ENCODE measurements at regions not wholly inside any gene's neighbourhood (a gene's known extent, or its start where the extent isn't known, plus 50 kb on each side); places are given as distances from the start of the nearest gene placed in this dataset.

GRCh38 chr3:163382183-163382582 lies 1696.1 kb downstream of the SI start:
- no peak overlapping the region for H3K4me3 ChIP-seq (replicated peaks in 1 of 3; ENCODE audit: insufficient read depth in 1 of 3, low read depth in 1 of 3, low read length in 3 of 3)
- ChIA-PET CTCF (no interaction called here), POLR2A (no interaction called here)
- H3K4me1 ChIP-seq (ENCODE audit: control insufficient read depth, extremely low read depth, insufficient read depth, low read length) = no peaks in the 10 kb centered on the region
- H2AFZ ChIP-seq (ENCODE audit: low read depth, low read length) = no peak overlapping the region
- intact Hi-C loops (cut with micrococcal nuclease) (no loop called here), dilution Hi-C loops (cut with MboI; ENCODE audit: extremely low pct_ligation_motif_present, low sequenced_read_pairs) (no loop called here)
- H3K9me1 ChIP-seq (replicated peaks; ENCODE audit: control insufficient read depth, extremely low read depth, insufficient read depth, low read length) = no peaks in the 10 kb centered on the region
- DNase-seq (ENCODE audit: low read depth, low spot score) (no peak), FAIRE-seq (no peak)
- H4K20me1 ChIP-seq (replicated peaks; ENCODE audit: control insufficient read depth, extremely low read depth, insufficient read depth, low read length) = no peaks in the 10 kb centered on the region
- H3K36me3 ChIP-seq (ENCODE audit: control insufficient read depth in 2 of 2, extremely low read depth in 1 of 2, insufficient read depth in 2 of 2, low read length in 2 of 2) = no peaks in the 10 kb centered on the region
- TF ChIP-seq MAX (IDR thresholded peaks at IDR 0.05; ENCODE audit: insufficient read depth, insufficient read length) (no peak), JUN (IDR thresholded peaks at IDR 0.05; ENCODE audit: borderline replicate concordance, insufficient read depth, insufficient read length, low read depth) (no peak), POLR2AphosphoS5 (IDR thresholded peaks at IDR 0.05; ENCODE audit: insufficient read depth, low read depth, low read length) (no peak), MYC (IDR thresholded peaks at IDR 0.05; ENCODE audit: low read depth, low read length) (no peak), FOS (IDR thresholded peaks at IDR 0.05; ENCODE audit: borderline replicate concordance, insufficient read depth, low read length) (no peak), POLR2A (IDR thresholded peaks at IDR 0.05; ENCODE audit: low read depth, low read length) (no peak), GATA2 (IDR thresholded peaks at IDR 0.05; ENCODE audit: insufficient read depth, insufficient read length, low read depth, low read length) (no peak), CTCF (IDR thresholded peaks at IDR 0.05; ENCODE audit: extremely low read depth in 1 of 2, insufficient read depth in 1 of 2, low read depth in 1 of 2, low read length in 2 of 2) (no peak), EZH2 (IDR thresholded peaks at IDR 0.05; ENCODE audit: borderline replicate concordance, low read depth, low read length, severe bottlenecking) (no peak)
- no TSS peak for BruUV-seq (replicated peaks)
- no peak overlapping the region for H3K9ac ChIP-seq (replicated peaks; ENCODE audit: extremely low read depth, insufficient read depth, low read length)
- no peak overlapping the region for H3K4me2 ChIP-seq (ENCODE audit: insufficient read depth, low read length)
- H3K27me3 ChIP-seq (ENCODE audit: control insufficient read depth in 2 of 2, insufficient read depth in 2 of 2, low read length in 2 of 2) = no peaks in the 10 kb centered on the region
- no peaks in the 10 kb centered on the region for H3K79me2 ChIP-seq (ENCODE audit: control insufficient read depth, insufficient read depth, low read length)
- no peak overlapping the region for H3K27ac ChIP-seq (ENCODE audit: insufficient read depth, low read depth, low read length)
- H3K9me3 ChIP-seq (replicated peaks; ENCODE audit: control insufficient read depth, insufficient read depth, low read length) = no peaks in the 10 kb centered on the region

Measured in endothelial cell of umbilical vein (primary cell).